Breast epithelium (tissue), 4 donors: ENCODE measurements at regions not wholly inside any gene's neighbourhood (a gene's known extent, or its start where the extent isn't known, plus 50 kb on each side); places are given as distances from the start of the nearest gene placed in this dataset.

Experiments used
- DNase-seq, 2 donors: peaks; one replicate each; pipeline ENCODE4 v3.0.0-alpha.2; 2019; ENCODE audit warnings: low spot score in 2 of 2
- H3K27ac ChIP-seq, 2 donors: fragments of 200-600 bp; sonication (generic) in 1 of 2; one replicate each; pipeline ENCODE4 v1.5.1; 2016 to 2019; ENCODE audit warnings: mild to moderate bottlenecking in 1 of 2
- H3K27me3 ChIP-seq, 2 donors: fragments of 200-600 bp; sonication (generic) in 1 of 2; one replicate each; pipeline versions ENCODE4 v1.5.1 to v1.6.0; 2017 to 2019; ENCODE audit warnings: control low read depth in 1 of 2, mild to moderate bottlenecking in 1 of 2
- H3K36me3 ChIP-seq: fragments of 200-600 bp; one replicate; pipeline ENCODE4 v1.5.1; 2019
- H3K4me1 ChIP-seq, 2 donors: fragments of 200-600 bp; sonication (generic); one replicate each; pipeline ENCODE4 v1.5.1; 2016 to 2019; ENCODE audit warnings: control low read depth in 1 of 2
- H3K4me3 ChIP-seq, 3 donors: fragments of 200-600 bp; sonication (generic); 1 replicate in 2 of 3; 2 replicates in 1 of 3; pipeline ENCODE4 v1.5.1; 2016 to 2019; ENCODE audit warnings: mild to moderate bottlenecking in 3 of 3, moderate library complexity in 2 of 3
- H3K9me3 ChIP-seq, 2 donors: fragments of 200-600 bp; sonication (generic) in 1 of 2; one replicate each; pipeline ENCODE4 v1.5.1; 2016 to 2019; ENCODE audit warnings: control low read depth in 1 of 2
- POLR2A ChIP-seq: fragments of 450-650 bp; IDR thresholded peaks from one replicate; pipeline ENCODE4 v1.6.1; 2016; ENCODE audit warnings: antibody characterized with exemption, mild to moderate bottlenecking, moderate library complexity
- POLR2AphosphoS5 ChIP-seq, 3 donors: sonication (generic); formaldehyde crosslinking; IDR thresholded peaks; one replicate each; pipeline ENCODE4 v1.6.1; 2017; ENCODE audit warnings: antibody characterized with exemption in 3 of 3
- intact Hi-C: fragments of 100-400 bp; cut with DNase I; formaldehyde crosslinking; loops from one replicate; pipeline ENCODE4 v1.15.1; 2023; ENCODE audit warnings: low total_unique reads
- TF ChIP-seq, protein P1 (sequence below), 3 donors: fragments of 450-650 bp; IDR thresholded peaks; one replicate each; pipeline ENCODE4 v1.5.1; 2016 to 2017; ENCODE audit warnings: antibody characterized with exemption in 3 of 3, mild to moderate bottlenecking in 3 of 3, moderate library complexity in 3 of 3

DNA sequence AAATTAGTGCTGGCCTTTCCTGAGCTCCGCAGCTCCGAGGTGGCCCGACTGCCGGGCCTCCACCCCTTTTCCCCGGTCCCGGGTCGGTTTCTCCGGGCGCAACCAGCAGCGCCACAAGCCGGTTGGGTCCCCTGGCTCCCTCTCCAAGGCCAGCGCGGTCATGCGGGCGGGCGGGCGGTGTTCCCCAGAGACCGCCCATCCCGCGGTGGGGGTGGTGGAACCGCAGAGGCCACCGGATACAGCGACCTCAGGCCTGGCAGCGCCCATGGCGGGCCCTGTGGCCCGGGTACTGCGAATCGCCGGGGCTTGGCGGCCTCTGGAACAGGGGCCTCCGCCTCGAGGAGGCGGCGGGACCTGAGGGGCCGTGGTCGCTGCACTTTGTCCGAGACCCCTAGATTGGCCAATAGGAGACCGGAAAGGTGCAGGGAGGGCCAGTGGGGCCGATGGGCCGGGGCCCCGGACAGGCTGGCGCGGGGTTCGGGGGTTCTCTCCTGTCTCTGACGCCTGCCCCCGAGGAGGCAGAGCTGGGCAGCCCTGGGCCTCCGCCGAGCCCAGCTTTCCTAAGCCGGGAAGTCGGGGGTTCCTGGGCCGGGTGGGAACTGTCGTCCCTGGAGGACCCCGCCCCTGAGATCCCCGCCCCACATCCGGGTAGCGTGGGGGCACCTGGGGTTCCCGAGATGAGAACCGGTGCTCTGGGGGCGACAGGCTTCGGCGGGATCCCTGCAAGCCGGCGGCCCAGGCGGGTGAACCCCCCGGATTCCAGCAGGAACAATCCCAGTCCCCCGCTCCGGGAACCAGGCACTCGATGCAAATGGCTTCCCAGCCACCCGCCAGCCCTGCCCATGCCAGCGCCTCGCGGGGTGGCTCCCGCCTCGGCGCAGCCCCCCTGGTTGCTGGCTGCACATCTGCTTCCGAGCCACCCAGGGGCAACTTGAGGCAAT is 293.9 kb downstream of the ZSWIM6 start:
- Histone ChIP-seq H3K27ac (peak overlapping the region; percentile 82 to 88), H3K9me3 (no peaks in the 10 kb centered on the region), H3K4me3 (peak overlapping the region; percentile 57 to 76 (median 67)), H3K4me1 (no peaks in the 10 kb centered on the region), H3K36me3 (no peaks in the 10 kb centered on the region), H3K27me3 (no peaks in the 10 kb centered on the region)
- TF ChIP-seq, protein P1, sequence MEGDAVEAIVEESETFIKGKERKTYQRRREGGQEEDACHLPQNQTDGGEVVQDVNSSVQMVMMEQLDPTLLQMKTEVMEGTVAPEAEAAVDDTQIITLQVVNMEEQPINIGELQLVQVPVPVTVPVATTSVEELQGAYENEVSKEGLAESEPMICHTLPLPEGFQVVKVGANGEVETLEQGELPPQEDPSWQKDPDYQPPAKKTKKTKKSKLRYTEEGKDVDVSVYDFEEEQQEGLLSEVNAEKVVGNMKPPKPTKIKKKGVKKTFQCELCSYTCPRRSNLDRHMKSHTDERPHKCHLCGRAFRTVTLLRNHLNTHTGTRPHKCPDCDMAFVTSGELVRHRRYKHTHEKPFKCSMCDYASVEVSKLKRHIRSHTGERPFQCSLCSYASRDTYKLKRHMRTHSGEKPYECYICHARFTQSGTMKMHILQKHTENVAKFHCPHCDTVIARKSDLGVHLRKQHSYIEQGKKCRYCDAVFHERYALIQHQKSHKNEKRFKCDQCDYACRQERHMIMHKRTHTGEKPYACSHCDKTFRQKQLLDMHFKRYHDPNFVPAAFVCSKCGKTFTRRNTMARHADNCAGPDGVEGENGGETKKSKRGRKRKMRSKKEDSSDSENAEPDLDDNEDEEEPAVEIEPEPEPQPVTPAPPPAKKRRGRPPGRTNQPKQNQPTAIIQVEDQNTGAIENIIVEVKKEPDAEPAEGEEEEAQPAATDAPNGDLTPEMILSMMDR (IDR thresholded peaks at IDR 0.05), result no peak
- TF ChIP-seq POLR2A (no peak), POLR2AphosphoS5 (IDR thresholded peaks at IDR 0.05) (no peak)
- intact Hi-C loops, result no loop called here
- peak; percentile 52 to 66 for DNase-seq

DNA sequence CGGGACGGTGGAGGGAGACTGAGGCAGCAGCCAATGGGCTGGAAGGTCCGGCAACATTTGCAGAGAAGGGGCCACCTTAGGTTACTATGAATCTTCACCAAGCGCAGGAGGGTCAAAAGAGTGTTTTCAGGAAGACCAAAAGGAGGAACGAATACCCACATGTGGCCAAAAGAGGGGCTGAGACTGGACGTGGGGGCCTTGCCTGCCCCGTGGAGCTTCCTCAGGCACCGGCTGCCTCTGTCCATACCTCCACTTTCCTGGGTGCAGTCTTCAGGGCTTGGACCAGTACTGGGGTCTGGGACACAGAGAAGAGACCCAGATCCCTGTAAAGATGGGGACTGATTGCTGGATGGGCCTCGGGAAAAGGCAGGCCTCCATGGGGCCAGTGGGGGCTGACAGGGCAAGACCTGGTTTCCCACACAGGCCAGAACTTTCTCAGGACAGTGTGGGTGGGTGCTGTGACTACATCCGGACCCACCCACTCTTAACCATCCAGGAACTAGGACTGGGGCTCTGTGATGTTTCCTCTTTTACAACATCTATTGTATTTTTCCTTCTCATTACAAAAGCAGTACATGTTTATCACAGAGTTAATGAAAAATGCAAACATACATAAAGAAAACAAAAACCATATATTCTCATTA is 294.7 kb downstream of the ZSWIM6 start:
- TF ChIP-seq POLR2A, result no peak
- no peak for TF ChIP-seq POLR2AphosphoS5 (IDR thresholded peaks at IDR 0.05)
- TF ChIP-seq, protein P1 (IDR thresholded peaks at IDR 0.05), result no peak
- H3K27me3 ChIP-seq, result no peaks in the 10 kb centered on the region
- H3K9me3 ChIP-seq, result no peaks in the 10 kb centered on the region
- DNase-seq, result no peak
- intact Hi-C loops, result no loop called here
- H3K36me3 ChIP-seq, result no peaks in the 10 kb centered on the region
- H3K4me1 ChIP-seq, result peaks cover 0 to 6% of the 10 kb centered on the region in 2 donors
- H3K4me3 ChIP-seq, result peak overlapping the region; percentile 57 to 76 (median 67)
- peak overlapping the region; percentile 82 to 88 for H3K27ac ChIP-seq

DNA sequence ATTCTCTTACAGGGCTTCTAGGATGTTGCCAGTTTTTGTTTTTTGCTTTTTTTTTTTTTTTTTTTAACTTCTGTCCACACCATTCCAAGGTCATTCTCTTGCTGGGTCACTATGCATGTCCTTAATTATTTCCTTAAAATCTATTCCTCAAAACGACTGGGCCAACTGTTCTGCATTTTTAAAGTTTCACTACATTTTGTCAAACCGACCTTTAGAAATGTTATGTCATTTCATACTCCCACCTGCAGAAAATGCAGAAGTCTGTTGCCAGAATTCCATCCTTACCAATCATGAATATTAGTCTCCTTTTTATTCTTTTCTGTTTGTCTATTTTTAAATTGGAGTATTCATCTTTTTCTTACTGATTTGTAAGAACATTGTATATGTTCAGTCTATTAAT is 295.5 kb downstream of the ZSWIM6 start:
- Histone ChIP-seq H3K27ac (no peak overlapping the region), H3K4me1 (peaks cover 0 to 9% of the 10 kb centered on the region in 2 donors)
- intact Hi-C loops, result no loop called here

DNA sequence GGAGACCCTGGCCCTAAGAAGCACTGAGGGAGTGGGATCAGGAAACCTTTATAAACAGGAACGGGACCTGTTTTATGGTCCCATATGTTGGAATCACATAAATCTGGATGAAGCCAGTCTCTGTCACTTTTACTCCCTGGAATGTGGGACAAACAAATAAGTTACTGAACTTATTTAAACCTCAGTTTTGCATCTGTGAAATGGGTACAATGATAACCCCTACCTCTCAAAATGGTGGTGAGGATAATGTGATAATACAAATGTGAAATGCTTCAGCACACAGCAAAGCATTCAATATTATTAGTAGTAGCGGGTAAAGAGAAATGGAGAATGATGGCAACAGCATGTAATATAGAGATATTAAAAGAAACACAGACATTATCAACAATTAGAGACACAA is 298.9 kb downstream of the ZSWIM6 start:
- Histone ChIP-seq H3K4me3 (no peak overlapping the region), H3K36me3 (no peaks in the 10 kb centered on the region), H3K4me1 (peaks cover 0 to 9% of the 10 kb centered on the region in 2 donors), H3K27me3 (no peaks in the 10 kb centered on the region), H3K9me3 (no peaks in the 10 kb centered on the region), H3K27ac (peak overlapping the region in 1 of 2 donors; percentile 12)
- no peak for DNase-seq
- no peak for TF ChIP-seq POLR2AphosphoS5 (IDR thresholded peaks at IDR 0.05)
- TF ChIP-seq, protein P1 (IDR thresholded peaks at IDR 0.05), result no peak
- TF ChIP-seq POLR2A, result no peak
- intact Hi-C loops, result no loop called here

More for the DNA sequence above, 295.5 kb downstream of the ZSWIM6 start:
- Histone ChIP-seq H3K27me3 (no peaks in the 10 kb centered on the region), H3K36me3 (no peaks in the 10 kb centered on the region), H3K9me3 (no peaks in the 10 kb centered on the region), H3K4me3 (no peak overlapping the region)
- DNase-seq, result no peak
- TF ChIP-seq POLR2A (no peak), POLR2AphosphoS5 (IDR thresholded peaks at IDR 0.05) (no peak)
- TF ChIP-seq, protein P1 (IDR thresholded peaks at IDR 0.05), result no peak

DNA sequence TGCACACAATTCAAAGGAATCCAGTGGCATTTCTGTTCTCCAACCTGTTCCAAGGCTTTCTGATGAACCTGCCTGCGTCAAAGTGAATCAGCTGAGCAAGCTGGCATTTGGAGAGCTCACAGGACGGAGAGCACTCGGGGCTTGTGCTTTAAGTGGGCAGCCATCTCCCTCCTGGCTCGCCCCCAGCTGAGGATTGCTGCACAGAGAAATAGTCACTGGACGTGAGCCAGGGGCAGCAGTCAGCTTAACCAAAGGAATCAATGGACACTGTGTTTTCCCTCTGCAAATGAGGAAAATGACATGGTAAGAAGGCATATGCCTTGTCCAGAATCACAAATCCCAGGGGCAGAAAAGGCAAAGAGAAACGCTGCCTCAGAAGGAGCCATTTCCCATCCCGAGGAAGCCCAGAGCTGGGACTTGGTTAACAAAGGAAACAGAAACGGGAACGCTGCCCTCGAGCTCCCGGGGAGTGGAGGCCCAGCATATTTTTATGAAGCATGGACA is 299.4 kb downstream of the ZSWIM6 start:
- Histone ChIP-seq H3K36me3 (no peaks in the 10 kb centered on the region), H3K9me3 (no peaks in the 10 kb centered on the region), H3K4me3 (peak overlapping the region in 1 of 3 donors; percentile 2), H3K27ac (peak overlapping the region; percentile 12 to 20), H3K27me3 (no peaks in the 10 kb centered on the region), H3K4me1 (peaks cover 0 to 9% of the 10 kb centered on the region in 2 donors)
- peak in 1 of 2 donors; percentile 40 for DNase-seq
- intact Hi-C loops, result no loop called here
- TF ChIP-seq POLR2AphosphoS5 (IDR thresholded peaks at IDR 0.05) (no peak), POLR2A (no peak)
- TF ChIP-seq, protein P1 (IDR thresholded peaks at IDR 0.05), result no peak
